OCI-LY3 (cell line): ENCODE measurements at regions not wholly inside any gene's neighbourhood (a gene's known extent, or its start where the extent isn't known, plus 50 kb on each side); places are given as distances from the start of the nearest gene placed in this dataset.

Experiments used
- EZH2phosphoT487 ChIP-seq: fragments of 200-600 bp; shearing (Covaris generic); IDR thresholded peaks from 2 replicates; pipeline ENCODE4 v1.6.1; 2018; ENCODE audit warnings: antibody characterized with exemption, mixed run types, low read depth
- TF ChIP-seq, protein P1 (sequence below): fragments of 200-600, 300-600 bp; sonication (generic); IDR thresholded peaks from 2 replicates; pipeline ENCODE4 v1.5.1; 2014; ENCODE audit warnings: antibody characterized with exemption, low read length, low read depth

DNA sequence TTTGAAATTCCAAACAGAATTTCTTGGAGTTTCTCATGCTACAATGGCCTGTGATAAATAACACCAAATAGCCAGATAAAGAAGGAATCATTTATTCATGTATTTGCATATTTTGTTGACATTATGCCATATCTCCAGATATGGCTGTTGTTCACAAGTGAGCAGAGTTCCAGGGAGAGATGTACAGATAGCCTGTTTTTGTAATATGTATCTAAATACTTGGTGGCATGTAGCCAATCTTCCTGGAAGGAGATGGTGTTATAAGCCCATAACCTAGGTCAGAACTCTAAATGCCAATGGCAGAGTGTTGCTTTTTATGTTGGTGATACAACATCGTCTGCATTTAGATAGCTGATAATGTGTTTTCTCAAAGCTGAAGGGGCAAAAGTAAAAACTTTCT is 292.2 kb downstream of the FBXO8 start:
- TF ChIP-seq, protein P1, sequence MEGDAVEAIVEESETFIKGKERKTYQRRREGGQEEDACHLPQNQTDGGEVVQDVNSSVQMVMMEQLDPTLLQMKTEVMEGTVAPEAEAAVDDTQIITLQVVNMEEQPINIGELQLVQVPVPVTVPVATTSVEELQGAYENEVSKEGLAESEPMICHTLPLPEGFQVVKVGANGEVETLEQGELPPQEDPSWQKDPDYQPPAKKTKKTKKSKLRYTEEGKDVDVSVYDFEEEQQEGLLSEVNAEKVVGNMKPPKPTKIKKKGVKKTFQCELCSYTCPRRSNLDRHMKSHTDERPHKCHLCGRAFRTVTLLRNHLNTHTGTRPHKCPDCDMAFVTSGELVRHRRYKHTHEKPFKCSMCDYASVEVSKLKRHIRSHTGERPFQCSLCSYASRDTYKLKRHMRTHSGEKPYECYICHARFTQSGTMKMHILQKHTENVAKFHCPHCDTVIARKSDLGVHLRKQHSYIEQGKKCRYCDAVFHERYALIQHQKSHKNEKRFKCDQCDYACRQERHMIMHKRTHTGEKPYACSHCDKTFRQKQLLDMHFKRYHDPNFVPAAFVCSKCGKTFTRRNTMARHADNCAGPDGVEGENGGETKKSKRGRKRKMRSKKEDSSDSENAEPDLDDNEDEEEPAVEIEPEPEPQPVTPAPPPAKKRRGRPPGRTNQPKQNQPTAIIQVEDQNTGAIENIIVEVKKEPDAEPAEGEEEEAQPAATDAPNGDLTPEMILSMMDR, result no peak
- no peak for TF ChIP-seq EZH2phosphoT487
